ENCODE measurements at regions not wholly inside any gene's neighbourhood (a gene's known extent, or its start where the extent isn't known, plus 50 kb on each side); places are given as distances from the start of the nearest gene placed in this dataset.

DNA sequence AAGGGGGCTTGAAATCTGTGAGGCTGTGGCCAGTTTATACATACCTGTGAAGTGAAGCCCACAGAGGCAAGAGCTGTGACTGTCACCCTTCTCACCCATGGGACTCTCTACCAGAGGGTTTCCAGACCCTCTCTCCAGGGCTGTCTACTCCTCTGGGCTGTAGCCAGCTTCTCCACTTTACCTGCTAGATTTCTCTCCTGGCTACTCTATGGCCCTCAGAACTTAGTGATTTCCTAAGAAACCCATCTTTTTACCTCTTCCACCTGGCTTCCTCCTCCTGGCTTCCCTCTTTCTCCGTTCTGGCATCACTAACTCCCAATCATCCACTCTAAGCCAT lies 78.0 kb downstream of the SEC61B start (continued):
- TF ChIP-seq ZNF777 (CRISPR knock-in tag; IDR thresholded peaks at IDR 0.05), result no peak
- no peak for TF ChIP-seq CREBL2 (CRISPR knock-in tag; IDR thresholded peaks at IDR 0.05; ENCODE audit: borderline replicate concordance)
- no peak for TF ChIP-seq GLMP (CRISPR knock-in tag; IDR thresholded peaks at IDR 0.05; ENCODE audit: borderline replicate concordance)
- TF ChIP-seq NR2F6 (IDR thresholded peaks at IDR 0.05), result no peak
- no peak for TF ChIP-seq NR2F6 (CRISPR knock-in tag; IDR thresholded peaks at IDR 0.05)
- TF ChIP-seq SAP130 (CRISPR knock-in tag; IDR thresholded peaks at IDR 0.05; ENCODE audit: low read depth), result no peak
- TF ChIP-seq ZNF660 (CRISPR knock-in tag; IDR thresholded peaks at IDR 0.05; ENCODE audit: borderline replicate concordance, low read depth), result no peak
- no peak for TF ChIP-seq ZNF547 (CRISPR knock-in tag; IDR thresholded peaks at IDR 0.05)
- no peak for TF ChIP-seq NFYC (CRISPR knock-in tag; IDR thresholded peaks at IDR 0.05)

DNA sequence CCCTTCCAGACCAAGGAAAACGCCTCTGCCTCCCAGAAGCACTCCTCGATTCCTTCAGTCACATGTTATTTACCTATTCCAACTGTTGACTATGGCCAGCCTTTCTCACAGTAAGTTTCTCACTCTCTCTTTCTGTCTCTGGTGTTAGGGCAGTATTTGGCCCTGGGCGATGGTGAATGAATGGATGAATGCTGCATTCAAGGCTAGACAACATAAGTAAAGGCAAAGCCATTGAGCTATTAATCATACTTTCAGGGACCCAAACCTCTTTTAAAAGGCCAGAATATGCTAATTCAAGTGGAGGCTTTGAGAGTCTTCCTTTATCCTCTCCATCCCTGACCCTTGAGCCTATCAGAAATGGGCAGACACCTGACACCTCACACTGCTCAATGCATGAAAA lies 78.5 kb downstream of the SEC61B start:
- no peak overlapping the region for H3K27ac ChIP-seq (ENCODE audit: extremely low read length, insufficient read depth, low read length)
- H3K9me3 ChIP-seq (ENCODE audit: low read length), result no peaks in the 10 kb centered on the region
- no peak overlapping the region for H3K9ac ChIP-seq (ENCODE audit: insufficient read depth, low read depth, low read length)
- no peak for ATAC-seq
- no peaks in the 10 kb centered on the region for H4K20me1 ChIP-seq (ENCODE audit: insufficient read depth, low read length)
- in situ Hi-C loops (cut with HindIII; ENCODE audit: extremely low pct_ligation_motif_present, low pct_unique_long_range_greater_than_20kb) (no loop called here), intact Hi-C loops (cut with micrococcal nuclease; ENCODE audit: unreplicated experiment) (no loop called here)
- BruUV-seq (replicated peaks), result no TSS peak
- no peak overlapping the region for H3K4me2 ChIP-seq (ENCODE audit: low read depth, low read length)
- H3K79me2 ChIP-seq (ENCODE audit: insufficient read depth, low read length), result no peaks in the 10 kb centered on the region
- ChIA-PET CTCF (ENCODE audit: low intra/inter-chr PET ratio, low total read pairs) (no interaction called here), POLR2A (no interaction called here)
- peaks cover 0 to 3% of the 10 kb centered on the region in 2 experiments; a peak in 1 of 5 replicates for H3K27me3 ChIP-seq (ENCODE audit: control insufficient read depth in 1 of 2, insufficient read depth in 2 of 2, low read length in 2 of 2)
- FAIRE-seq, result no peak
- no peaks in the 10 kb centered on the region for H3K4me1 ChIP-seq (ENCODE audit: insufficient read depth, low read length)
- no peak overlapping the region for H3K4me3 ChIP-seq (replicated peaks in 1 of 3; ENCODE audit: insufficient read depth in 1 of 3, low read depth in 2 of 3, low read length in 3 of 3)
- H2AFZ ChIP-seq (ENCODE audit: low read length), result no peak overlapping the region
- no peaks in the 10 kb centered on the region for H3K36me3 ChIP-seq (replicated peaks in 1 of 2; ENCODE audit: control insufficient read depth in 1 of 2, insufficient read depth in 2 of 2, low read length in 2 of 2)
- 31% methylated on average over 3 of the region's 3 CpGs for WGBS (ENCODE audit: low lambda C conversion rate)
- DNase-seq (ENCODE audit: low spot score), result no peak
- TF ChIP-seq ATF2 (CRISPR knock-in tag; IDR thresholded peaks at IDR 0.05), result no peak
- TF ChIP-seq THRA (CRISPR knock-in tag; IDR thresholded peaks at IDR 0.05; ENCODE audit: borderline replicate concordance), result no peak
- no peak for TF ChIP-seq GMEB1 (CRISPR knock-in tag; IDR thresholded peaks at IDR 0.05; ENCODE audit: borderline replicate concordance)
- no peak for TF ChIP-seq U2AF2 (IDR thresholded peaks at IDR 0.05; ENCODE audit: low read depth, low read length)
- TF ChIP-seq ATM (IDR thresholded peaks at IDR 0.05; ENCODE audit: borderline replicate concordance), result no peak
- no peak for TF ChIP-seq NCOR1 (IDR thresholded peaks at IDR 0.05; ENCODE audit: borderline replicate concordance, low read length)
- no peak for TF ChIP-seq ZNF260 (CRISPR knock-in tag; IDR thresholded peaks at IDR 0.05; ENCODE audit: borderline replicate concordance, low read depth)
- TF ChIP-seq, protein P1, sequence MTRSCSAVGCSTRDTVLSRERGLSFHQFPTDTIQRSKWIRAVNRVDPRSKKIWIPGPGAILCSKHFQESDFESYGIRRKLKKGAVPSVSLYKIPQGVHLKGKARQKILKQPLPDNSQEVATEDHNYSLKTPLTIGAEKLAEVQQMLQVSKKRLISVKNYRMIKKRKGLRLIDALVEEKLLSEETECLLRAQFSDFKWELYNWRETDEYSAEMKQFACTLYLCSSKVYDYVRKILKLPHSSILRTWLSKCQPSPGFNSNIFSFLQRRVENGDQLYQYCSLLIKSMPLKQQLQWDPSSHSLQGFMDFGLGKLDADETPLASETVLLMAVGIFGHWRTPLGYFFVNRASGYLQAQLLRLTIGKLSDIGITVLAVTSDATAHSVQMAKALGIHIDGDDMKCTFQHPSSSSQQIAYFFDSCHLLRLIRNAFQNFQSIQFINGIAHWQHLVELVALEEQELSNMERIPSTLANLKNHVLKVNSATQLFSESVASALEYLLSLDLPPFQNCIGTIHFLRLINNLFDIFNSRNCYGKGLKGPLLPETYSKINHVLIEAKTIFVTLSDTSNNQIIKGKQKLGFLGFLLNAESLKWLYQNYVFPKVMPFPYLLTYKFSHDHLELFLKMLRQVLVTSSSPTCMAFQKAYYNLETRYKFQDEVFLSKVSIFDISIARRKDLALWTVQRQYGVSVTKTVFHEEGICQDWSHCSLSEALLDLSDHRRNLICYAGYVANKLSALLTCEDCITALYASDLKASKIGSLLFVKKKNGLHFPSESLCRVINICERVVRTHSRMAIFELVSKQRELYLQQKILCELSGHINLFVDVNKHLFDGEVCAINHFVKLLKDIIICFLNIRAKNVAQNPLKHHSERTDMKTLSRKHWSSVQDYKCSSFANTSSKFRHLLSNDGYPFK (CRISPR knock-in tag; IDR thresholded peaks at IDR 0.05; ENCODE audit: borderline replicate concordance), result no peak
